HG02798 (cell line): ENCODE measurements at regions not wholly inside any gene's neighbourhood (a gene's known extent, or its start where the extent isn't known, plus 50 kb on each side); places are given as distances from the start of the nearest gene placed in this dataset.
"Not testable (repeated sequence)": the region's sequence is repeated elsewhere in the genome, so short reads cannot be mapped to it uniquely, and the experiment has no call there.

ENCODE experiments used
- ATAC-seq: cut with Tn5 transposase; IDR thresholded peaks from one replicate; pipeline ENCODE4 v1.9.1; 2021; ENCODE audit warnings: mild to moderate bottlenecking; ENCODE audit not compliant: unreplicated experiment, poor library complexity

DNA sequence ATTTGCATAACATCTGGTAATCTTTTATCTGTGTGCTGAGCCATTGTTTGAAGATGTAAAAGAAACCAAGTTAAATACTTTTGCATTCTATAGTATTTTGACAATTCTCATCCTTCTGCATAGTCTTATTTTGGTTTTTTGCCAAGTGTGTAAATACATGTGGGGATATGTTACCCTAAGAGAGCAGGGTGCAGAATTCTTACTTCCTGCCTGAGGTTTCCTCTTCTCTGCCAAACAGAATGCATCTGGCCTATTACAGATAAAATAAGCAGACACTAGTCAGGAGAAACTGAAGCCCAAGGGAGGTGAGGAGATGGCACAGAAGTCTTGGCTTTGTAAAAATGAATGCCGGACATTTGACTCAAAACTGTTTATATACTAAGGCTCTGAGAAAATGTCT lies 462.1 kb downstream of the TMEM38B start:
- no peak for ATAC-seq

DNA sequence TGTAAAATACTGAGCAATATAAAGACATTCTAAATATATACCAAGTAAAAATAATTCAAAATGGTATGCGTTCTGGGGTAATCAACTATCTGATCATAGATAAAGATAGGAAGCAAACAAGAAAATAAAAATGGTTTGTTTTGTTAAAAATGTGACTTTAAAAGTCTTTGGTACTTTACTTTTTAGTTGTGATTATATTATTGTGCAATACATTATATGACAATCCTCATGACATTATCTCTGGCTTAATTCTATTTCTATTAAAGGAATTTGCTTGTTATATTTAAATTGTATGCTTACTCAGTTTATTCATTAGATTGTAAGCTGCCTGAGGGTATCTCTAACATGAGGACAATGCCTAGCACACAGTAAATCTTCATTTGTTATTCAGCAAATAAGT lies 477.9 kb downstream of the TMEM38B start:
- no peak for ATAC-seq

DNA sequence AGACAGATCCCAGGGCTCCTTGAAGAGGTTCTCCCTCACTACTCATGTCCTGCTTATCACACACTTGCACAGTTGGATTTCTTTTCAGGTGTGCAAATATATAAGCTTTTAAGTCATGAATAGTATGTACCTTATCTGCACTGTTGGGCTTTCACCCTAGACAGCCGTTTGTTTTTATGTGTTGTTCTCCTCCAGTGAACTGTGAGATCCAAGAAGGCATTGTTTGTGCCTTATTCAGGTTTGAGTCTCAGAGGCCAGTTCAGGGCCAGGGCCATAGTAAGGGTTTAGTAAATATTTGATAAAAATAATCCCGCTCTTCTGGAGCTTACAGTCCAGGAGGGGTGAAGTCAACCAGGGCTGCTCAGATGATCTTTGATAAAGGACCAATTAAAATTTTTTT lies 480.0 kb downstream of the TMEM38B start:
- ATAC-seq = no peak

DNA sequence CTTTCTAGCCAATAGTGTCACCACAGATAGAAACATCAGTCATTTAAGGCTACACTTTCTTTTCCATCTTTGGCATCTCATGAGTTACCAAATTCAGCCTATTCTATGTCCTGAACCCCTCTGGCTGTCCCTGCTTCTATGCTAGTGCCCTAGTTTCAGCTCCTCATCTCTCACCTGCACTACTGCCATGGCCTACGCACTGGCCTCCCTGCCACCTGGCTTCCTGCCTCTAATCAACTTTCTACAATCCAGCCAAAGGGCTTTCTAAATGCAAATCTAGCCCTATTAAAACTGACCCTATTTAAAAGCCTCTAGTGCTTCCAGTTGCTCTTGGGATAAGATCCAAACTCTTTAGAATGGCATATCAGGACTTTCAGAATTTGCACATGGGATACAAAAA lies 482.9 kb downstream of the TMEM38B start:
- no peak for ATAC-seq

DNA sequence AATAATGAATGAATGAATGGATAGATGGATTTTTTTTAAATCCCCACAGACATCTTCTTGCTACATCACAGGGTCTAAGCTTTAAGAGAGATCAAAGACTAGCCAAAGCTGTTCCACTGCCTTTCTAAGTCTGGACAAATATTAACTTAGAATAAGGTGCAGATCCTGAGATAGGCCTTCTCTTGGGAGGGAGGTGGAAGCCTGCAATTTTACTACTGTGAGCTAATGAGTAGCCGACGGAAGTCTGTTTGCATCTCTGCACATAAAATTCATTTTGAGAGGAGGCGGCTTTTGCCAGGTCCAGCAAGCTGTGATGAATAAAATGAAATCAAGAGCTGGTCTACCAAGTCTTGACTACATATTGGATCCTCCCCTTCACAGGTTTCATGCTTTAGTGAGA lies 484.9 kb downstream of the TMEM38B start:
- no peak for ATAC-seq

DNA sequence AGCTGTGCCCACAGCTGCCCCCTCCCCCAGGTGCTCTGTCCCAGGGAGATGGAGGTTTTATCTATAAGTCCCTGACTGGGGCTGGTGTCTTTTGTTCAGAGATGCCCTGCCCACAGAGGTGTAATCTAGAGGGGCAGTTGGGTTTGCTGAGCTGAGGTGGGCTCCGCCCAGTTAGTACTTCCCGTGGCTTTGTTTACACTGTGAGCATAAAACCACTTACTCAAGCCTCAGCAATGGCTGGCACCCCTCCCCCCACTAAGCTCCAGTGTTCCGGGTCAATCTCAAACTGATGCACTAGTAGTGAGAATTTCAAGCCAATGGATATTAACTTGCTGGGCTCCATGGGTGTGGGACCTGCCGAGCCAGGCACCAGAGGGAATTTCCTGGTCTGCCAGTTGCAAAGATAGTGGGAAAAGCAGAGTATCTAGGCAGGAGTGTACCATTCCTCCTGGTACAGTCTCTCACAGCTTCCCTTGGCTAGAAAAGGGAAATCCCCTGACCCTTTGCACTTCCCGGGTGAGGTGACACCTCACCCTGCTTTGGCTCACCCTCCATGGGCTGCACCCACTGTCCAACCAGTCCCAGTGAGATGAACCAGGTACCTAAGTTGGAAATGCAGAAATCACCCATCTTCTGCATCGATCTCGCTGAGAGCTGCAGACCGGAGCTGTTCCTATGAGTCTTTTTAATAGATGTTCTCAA lies 509.6 kb downstream of the TMEM38B start:
- not testable (repeated sequence) for ATAC-seq

DNA sequence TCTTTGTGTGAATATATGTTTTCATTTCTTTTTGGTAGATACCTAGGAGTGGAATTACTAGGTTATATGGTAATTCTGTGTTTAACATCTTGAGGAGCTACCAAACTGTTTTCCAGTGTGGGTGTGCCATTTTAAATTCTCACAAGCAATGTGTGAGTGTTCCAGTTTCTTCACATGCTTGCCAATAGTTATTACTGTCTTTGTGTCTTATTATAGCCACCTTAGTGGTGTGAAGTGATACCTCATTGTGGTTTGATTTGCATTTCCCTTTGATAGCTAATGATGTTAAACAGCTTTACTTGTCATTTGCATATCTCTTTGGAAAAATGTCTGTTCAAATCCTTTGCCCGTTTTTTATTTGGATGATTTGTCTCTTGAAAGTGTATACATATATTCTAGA lies 513.0 kb downstream of the TMEM38B start:
- ATAC-seq = no peak

DNA sequence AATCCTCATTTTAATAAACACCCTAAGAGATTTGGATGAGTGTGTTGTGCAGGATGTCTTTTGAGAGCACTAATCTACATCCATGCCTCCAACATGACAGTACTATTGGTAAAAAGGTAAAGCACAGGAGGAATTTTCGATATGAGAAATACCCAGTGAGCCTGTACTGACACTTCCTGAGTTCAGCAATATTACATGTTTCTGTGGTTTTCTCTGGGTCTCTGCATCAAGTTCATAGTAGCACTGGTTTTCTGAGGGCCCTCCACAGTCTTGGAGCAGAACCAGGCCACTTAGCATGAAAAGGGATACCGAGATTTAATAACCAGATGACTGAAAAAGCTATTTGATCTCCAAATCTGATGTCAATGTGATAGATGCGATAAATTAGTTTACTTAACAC lies 524.1 kb downstream of the TMEM38B start:
- ATAC-seq = no peak

DNA sequence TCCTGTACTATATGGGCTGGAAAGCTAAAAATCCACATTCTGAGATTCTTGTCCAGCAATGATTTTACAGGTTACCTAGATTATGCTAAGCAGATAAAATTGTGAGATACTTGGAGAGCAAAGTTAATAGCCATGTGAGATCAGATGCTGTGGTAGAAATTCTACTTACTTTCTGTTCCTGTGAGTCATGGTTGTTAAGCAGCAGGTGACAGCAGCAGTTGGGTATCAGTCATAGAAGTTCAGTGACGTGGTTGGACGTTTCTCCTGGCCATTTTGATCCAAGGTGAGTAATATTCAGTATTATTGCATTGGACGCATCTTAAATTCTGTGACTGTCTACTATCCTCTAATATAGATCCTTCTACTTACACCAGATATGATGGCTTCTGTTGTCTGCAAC lies 524.5 kb downstream of the TMEM38B start:
- peak; percentile 40 for ATAC-seq

DNA sequence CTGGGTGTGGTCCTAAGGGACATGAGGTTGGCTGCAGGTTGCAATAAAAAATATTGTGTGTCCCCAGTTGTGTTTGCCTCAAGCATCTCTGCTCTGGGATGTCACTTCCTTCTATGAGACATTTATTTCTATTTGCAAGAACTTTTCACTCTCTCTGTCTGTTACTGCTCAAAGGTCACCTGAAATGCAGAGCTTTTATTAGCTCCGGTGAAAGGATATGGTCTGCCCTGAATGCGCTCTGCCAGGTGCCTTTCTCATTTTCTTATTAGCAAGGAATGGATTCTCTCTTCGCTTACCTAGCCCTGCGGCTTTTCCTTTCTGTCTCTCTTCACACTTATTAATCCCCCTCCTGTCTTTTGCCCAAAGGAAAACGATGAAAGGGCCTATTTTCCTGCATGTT lies 526.1 kb downstream of the TMEM38B start:
- ATAC-seq = no peak

DNA sequence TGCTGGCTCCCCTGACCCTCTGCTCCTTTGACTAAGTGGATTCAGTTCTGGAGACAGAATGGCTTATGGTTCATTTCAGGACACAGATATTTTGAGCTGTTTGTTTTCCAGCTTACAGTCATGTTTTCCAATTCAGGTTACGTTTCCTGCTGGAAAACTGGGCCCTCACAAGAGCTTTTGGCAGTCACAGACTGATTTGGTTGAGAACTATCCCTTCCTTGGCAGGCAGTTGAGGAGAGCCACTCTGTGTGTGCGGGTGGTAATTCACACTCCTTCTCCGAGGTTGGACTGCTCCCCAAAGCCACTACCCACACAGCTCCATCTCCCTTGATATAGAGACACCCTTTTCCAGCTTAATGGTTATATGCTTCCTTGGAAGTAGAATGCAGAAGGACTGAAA lies 534.5 kb downstream of the TMEM38B start:
- ATAC-seq = no peak

DNA sequence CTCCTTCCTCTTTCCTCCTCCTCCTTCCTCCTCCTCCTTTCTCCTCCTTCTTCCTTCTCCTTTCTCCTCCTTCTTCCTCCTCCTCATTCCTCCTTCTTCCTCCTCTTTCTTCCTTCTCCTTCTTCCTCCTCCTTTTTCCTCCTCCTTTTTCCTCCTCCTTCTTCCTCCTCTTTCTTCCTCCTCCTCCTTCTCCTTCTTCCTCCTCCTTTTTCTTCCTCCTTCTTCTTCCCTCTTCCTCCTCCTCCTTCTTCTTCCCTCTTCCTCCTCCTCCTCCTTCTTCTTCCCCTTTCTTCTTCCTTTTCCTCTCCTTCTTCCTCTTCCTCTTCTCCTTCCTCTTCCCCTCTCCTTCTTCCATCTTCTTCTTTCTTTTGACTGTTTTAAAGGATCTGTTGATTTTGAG lies 538.8 kb downstream of the TMEM38B start:
- no peak for ATAC-seq

DNA sequence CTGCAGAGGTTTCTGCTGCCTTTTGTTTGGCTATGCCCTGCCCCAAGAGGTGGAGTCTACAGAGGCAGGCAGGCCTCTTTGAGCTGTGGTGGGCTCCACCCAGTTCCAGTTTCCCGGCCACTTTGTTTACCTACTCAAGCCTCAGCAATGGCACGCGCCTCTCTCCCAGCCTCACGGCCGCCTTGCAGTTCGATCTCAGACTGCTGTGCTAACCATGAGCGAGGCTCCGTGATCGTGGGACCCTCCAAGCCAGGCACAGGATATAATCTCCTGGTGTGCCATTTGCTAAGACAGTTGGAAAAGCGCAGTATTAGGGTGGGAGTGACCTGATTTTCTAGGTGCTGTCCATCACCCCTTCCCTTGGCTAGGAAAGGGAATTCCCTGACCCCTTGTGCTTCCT lies 566.6 kb downstream of the TMEM38B start:
- ATAC-seq = not testable (repeated sequence)

DNA sequence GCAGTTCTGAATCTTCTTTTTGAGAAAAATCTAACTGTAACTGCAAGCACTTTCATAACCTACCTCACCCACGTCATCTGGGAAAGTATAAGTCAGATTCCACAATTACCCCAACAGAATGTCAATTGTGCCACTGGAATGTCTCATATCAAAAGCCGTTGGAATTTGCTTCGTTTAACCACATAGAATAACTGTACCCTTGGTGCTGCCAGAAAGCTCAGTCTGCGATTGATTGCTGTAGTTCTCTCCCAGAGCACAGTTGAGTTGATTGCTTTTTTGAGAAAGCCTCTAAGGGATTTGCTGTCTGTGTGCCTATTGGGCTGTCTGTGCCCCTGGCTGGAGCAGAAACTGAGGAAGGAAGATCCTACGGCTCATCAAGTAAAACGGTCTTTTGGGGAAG lies 583.6 kb downstream of the TMEM38B start:
- ATAC-seq = no peak

DNA sequence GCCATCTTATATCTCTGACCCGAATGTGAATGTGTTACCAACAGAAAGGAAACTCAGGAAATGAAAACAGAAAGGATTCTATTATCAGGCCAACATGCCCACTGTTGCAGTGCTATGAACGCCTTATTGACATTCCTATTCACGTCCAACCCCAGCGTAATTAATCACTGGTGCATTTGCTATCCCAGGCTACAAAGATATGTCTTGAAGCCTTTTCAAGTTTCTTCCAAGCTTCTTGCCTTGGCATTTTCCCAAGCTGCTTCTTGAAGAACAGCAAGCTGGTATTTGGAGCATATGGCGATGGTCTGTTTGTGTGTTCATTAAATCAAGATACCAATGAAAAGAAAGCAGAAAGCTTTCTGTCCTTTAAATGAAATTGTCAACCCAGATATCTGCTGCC lies 579.2 kb upstream of the ZNF462 start:
- ATAC-seq = no peak

DNA sequence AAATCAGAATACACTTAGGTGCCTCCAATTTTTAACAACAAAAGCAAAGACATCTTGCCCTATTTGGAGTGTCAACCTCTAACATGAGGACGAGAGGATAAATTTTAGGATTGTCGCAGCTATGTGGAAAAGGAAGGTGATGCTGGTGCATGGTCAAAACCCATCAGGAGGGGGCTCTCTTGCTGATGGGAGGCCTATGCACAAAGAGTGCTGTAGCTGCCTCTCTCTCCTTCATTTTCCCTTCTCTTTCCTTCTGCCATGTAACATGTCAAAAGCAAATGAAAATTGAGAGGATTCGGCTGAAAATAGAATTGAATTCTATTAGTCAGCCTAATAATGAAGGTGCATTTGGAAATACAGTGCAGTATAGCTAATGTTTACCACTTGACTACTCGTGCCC lies 578.7 kb upstream of the ZNF462 start:
- no peak for ATAC-seq

DNA sequence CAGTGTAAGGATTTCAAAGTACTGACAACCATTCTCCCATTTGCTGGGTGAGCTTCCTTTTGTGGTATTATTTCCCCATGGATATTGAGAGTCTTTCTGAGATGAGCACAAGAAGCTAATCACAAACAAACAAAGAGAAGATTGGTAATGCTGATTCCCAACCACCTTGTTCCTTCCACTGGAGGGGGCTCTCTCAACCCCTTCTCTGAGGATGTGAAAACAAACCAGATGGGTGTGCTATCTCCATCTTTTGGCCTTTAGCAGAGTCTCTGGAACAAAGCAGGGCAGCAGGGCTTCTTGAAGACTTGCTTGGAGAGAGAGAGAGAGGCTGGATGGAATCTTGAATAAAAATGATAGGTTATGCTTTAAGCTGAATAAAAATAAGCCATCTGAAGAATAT lies 576.7 kb upstream of the ZNF462 start:
- no peak for ATAC-seq

DNA sequence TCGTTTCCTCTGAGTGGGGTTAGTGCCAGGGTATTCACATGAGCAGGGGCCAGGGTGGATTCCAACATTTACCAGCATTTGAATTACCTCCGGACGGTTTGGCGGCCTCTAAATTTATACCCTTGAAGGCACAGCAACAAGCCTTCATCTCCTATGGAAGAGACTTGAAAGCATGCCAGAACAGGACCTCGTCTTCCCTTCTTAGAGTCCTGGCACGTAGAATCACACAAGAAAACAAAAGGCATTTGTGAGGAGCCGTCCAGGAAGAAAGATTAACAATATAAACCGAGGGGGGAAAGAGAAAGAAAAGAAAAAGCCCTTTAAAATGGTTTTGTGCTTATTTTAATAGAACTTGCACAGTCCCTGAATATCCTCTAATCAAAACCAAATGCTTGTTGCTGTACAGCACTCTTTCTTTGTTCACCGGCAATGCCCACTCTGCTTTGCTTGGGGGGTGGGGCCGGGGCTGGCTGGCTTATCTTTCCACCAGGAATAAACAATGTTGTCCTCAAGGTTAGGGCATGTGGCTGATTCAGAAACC lies 575.8 kb upstream of the ZNF462 start:
- no peak for ATAC-seq

DNA sequence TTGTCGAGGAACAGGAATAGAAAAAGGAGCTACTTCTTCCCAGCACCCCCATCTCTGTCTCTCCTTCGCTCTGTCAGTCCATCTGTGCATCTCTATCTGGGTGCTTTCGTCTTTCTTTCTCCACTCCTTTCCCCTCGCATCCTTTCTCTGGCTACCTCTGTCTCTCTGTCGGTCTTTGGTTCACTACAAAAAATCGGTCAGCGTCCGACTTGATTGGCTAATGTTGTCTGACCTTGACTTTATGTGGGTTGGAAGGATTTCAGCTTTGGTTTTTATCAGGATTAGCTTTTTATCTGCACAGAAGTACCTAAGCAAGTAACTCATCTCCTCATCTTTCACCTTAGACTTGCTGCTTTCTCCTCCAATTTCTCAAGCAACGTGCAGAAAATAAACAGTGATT lies 575.2 kb upstream of the ZNF462 start:
- ATAC-seq = no peak

DNA sequence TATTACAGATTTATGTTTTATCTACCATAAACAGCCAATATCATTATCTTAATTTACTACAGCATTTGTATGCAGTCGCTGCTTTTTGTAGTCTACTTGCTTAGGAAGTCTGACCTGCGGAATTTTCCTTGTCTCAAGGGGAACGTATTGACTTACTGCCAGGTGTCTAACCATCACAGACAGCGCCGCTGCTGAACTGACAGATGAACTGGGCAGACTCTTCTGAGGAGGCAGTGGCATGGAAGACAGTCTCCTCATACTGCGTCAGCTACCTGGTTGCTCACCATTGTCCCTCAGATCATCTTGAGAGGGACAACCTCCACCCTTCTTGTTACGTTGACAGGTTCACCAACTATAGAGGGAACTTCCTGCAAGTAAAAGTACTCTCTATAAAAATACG lies 574.3 kb upstream of the ZNF462 start:
- no peak for ATAC-seq

DNA sequence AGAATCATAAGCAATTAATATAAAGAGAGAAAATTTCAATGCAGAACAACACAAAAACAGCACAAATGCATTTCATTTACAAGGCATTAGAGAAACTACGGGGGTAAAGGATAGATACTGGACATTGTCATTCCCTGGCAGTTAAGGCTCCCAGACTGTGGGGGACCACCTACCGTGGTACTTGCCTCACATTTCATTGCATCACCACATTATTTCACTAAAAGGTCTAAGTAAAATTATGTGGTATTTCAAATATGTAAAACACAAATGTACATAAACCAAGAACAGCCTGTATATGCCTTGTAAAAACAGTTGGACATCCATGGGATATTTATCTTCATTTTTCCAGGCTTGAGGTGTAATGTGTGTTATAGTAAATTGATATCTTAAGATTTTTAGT lies 571.2 kb upstream of the ZNF462 start:
- ATAC-seq = no peak

DNA sequence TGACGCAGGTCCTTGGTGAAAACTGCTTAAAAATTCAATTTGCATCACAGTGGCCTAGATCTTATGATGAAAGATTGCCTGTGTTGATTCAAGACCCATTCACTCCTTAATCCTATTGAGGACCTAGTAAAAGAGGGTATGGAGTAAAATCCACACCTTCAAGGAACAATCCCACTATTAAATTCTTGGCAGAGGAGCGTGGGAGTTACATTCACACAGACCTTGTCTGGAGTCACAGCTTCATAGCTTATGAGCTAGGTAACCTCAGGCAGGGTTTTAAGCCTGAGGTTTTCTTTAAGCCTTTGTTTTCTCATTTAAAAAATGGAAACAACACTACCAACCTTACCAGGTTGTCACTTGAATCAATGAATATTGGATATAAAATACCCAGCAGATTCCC lies 566.5 kb upstream of the ZNF462 start:
- ATAC-seq = no peak

DNA sequence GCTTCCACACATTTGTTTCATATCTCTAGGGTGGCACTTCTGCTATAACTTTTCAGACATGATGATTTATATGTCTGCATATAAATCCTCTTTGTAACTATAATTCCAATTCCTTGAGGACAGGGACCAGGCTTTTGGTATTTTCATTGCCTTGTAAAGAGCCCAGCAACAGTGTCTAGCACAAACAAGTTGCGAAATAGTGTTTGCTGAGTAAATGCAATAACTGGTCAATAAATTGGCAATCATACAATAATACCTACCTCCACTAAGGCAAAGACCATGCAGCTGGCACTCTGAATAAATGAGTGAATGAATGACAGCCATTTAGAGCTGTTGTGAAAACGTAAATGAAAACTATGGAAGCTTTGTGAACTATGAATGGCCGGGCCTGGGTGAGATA lies 564.0 kb upstream of the ZNF462 start:
- no peak for ATAC-seq
